ENCODE measurements at regions not wholly inside any gene's neighbourhood (a gene's known extent, or its start where the extent isn't known, plus 50 kb on each side); places are given as distances from the start of the nearest gene placed in this dataset.

DNA sequence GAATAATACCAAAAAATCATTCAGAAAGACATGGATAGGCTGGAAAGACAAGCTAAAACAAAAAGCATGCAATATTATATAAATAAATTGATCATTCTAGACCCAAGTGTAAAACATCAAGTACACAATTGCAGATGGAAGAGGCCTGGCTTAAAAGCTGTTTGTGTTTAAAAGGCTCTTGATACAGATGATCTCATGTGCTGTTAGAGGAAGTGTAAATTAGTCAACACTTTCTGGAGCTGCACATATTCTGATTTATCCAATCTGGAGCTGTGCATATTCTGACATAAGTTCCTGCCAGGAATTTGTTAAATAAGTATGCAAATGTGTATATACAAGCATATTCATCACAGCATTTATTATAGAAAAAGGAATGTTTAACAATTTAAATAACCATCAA lies 273.1 kb downstream of the RPS29 start:
- TF ChIP-seq, protein P1, sequence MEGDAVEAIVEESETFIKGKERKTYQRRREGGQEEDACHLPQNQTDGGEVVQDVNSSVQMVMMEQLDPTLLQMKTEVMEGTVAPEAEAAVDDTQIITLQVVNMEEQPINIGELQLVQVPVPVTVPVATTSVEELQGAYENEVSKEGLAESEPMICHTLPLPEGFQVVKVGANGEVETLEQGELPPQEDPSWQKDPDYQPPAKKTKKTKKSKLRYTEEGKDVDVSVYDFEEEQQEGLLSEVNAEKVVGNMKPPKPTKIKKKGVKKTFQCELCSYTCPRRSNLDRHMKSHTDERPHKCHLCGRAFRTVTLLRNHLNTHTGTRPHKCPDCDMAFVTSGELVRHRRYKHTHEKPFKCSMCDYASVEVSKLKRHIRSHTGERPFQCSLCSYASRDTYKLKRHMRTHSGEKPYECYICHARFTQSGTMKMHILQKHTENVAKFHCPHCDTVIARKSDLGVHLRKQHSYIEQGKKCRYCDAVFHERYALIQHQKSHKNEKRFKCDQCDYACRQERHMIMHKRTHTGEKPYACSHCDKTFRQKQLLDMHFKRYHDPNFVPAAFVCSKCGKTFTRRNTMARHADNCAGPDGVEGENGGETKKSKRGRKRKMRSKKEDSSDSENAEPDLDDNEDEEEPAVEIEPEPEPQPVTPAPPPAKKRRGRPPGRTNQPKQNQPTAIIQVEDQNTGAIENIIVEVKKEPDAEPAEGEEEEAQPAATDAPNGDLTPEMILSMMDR (IDR thresholded peaks at IDR 0.05): no peak
- no peak for TF ChIP-seq FOXM1 (IDR thresholded peaks at IDR 0.05; ENCODE audit: low read depth)

All from SK-N-SH (cell line).